Activated naive CD4-positive, alpha-beta T cell treated with anti-CD3 and anti-CD28 coated beads, Interleukin-2, amount 50 U/mL, for 24 hours (primary cell): ENCODE measurements at regions not wholly inside any gene's neighbourhood (a gene's known extent, or its start where the extent isn't known, plus 50 kb on each side); places are given as distances from the start of the nearest gene placed in this dataset.

Source experiments
- H3K27ac Mint-ChIP-seq: one replicate; pipeline ENCODE4 v1.8.0; 2021; ENCODE audit warnings: mild to moderate bottlenecking, mixed read lengths
- H3K27me3 Mint-ChIP-seq: one replicate; pipeline ENCODE4 v1.8.0; 2021; ENCODE audit warnings: mixed read lengths
- H3K36me3 Mint-ChIP-seq: one replicate; pipeline ENCODE4 v1.8.0; 2021; ENCODE audit warnings: mixed read lengths
- H3K4me1 Mint-ChIP-seq: one replicate; pipeline ENCODE4 v1.8.0; 2021; ENCODE audit warnings: mixed read lengths
- H3K4me3 Mint-ChIP-seq: one replicate; pipeline ENCODE4 v1.8.0; 2021; ENCODE audit warnings: mild to moderate bottlenecking, mixed read lengths
- H3K9me3 Mint-ChIP-seq: one replicate; pipeline ENCODE4 v1.8.0; 2021; ENCODE audit warnings: mixed read lengths

- no peak overlapping the region for H3K27ac Mint-ChIP-seq
- no peaks in the 10 kb centered on the region for H3K4me1 Mint-ChIP-seq
- H3K36me3 Mint-ChIP-seq = no peaks in the 10 kb centered on the region
- no peak overlapping the region for H3K4me3 Mint-ChIP-seq
- no peaks in the 10 kb centered on the region for H3K9me3 Mint-ChIP-seq
- H3K27me3 Mint-ChIP-seq = no peaks in the 10 kb centered on the region
Measured at GRCh38 chr6:112831022-112831421, 483.9 kb downstream of the RFPL4B start.

GRCh38 chr6:112833581-112834131, 486.5 kb downstream of the RFPL4B start:
- H3K9me3 Mint-ChIP-seq = no peaks in the 10 kb centered on the region
- no peaks in the 10 kb centered on the region for H3K4me1 Mint-ChIP-seq
- H3K4me3 Mint-ChIP-seq = no peak overlapping the region
- no peaks in the 10 kb centered on the region for H3K27me3 Mint-ChIP-seq
- H3K27ac Mint-ChIP-seq = no peak overlapping the region
- H3K36me3 Mint-ChIP-seq = no peaks in the 10 kb centered on the region

DNA sequence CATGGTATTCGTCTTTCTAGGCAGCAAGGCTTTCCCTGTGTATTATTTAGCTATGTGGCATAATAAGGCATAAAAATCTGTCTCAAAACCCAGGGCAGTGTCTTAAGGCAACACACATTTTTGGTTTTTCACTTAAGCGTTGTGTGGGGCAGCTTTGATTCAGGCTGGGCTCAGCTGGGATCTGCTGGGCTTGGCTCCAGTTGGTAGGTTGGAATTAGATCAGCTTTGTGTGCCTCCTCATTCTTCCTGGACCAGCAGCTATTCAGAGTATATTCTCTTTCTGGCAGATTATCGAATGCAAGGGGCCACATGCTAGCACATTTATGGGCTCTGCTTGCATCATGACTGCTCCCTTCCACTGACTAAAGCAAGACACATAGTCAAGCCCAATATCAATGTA, 487.9 kb downstream of the RFPL4B start:
- H3K36me3 Mint-ChIP-seq = no peaks in the 10 kb centered on the region
- no peaks in the 10 kb centered on the region for H3K27me3 Mint-ChIP-seq
- H3K4me3 Mint-ChIP-seq = no peak overlapping the region
- no peaks in the 10 kb centered on the region for H3K4me1 Mint-ChIP-seq
- H3K27ac Mint-ChIP-seq = no peak overlapping the region
- no peaks in the 10 kb centered on the region for H3K9me3 Mint-ChIP-seq

DNA sequence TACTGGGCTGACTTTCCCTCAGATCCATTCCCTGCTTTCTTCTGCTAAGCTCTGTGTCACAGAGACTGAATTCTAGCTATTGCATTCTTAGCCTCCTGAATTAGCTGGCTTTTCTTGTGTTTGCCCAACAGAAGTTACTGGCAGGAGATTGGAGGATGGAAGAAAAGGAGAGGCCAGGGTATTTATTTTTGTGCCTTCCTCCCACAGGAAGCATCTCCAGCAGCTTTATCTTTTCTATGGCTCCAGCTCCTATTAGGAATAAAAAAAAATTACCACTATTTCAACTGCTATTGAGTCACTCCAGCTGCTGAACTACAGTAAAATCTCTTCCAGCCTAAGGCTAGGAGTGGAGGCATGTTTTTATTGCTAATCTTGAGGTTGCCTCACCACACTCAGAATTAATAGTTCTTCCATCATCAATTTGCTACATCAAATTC, 492.4 kb downstream of the RFPL4B start:
- H3K9me3 Mint-ChIP-seq = peaks cover 7% of the 10 kb centered on the region

GRCh38 chr6:112841553-112842329, 494.6 kb downstream of the RFPL4B start:
- peaks cover 7% of the 10 kb centered on the region for H3K9me3 Mint-ChIP-seq
- H3K27me3 Mint-ChIP-seq = no peaks in the 10 kb centered on the region
- H3K4me3 Mint-ChIP-seq = no peak overlapping the region
- no peaks in the 10 kb centered on the region for H3K36me3 Mint-ChIP-seq
- H3K4me1 Mint-ChIP-seq = no peaks in the 10 kb centered on the region
- no peak overlapping the region for H3K27ac Mint-ChIP-seq

More for the DNA sequence above, 492.4 kb downstream of the RFPL4B start:
- H3K27ac Mint-ChIP-seq = no peak overlapping the region
- H3K4me1 Mint-ChIP-seq = no peaks in the 10 kb centered on the region
- H3K27me3 Mint-ChIP-seq = no peaks in the 10 kb centered on the region
- H3K36me3 Mint-ChIP-seq = no peaks in the 10 kb centered on the region
- H3K4me3 Mint-ChIP-seq = no peak overlapping the region

DNA sequence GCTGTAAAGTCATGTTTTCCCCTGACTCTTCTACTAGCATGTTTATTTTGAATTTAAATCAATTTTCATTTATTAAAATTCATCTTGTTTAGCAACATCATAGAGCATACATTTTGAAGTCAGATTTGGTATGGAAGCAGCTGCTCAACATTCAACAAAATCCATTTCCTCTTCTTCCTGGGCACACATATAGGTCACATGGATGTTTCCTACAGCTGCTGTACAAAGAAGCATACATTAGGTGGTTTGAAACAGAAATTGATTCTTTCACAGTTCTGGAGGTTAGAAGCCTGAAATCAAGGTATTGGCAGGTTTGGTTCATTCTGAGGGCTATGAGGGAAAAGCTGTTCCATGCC, 495.2 kb downstream of the RFPL4B start:
- H3K4me3 Mint-ChIP-seq = no peak overlapping the region
- H3K9me3 Mint-ChIP-seq = peaks cover 7% of the 10 kb centered on the region
- no peaks in the 10 kb centered on the region for H3K36me3 Mint-ChIP-seq
- no peaks in the 10 kb centered on the region for H3K27me3 Mint-ChIP-seq
- H3K4me1 Mint-ChIP-seq = no peaks in the 10 kb centered on the region
- no peak overlapping the region for H3K27ac Mint-ChIP-seq

DNA sequence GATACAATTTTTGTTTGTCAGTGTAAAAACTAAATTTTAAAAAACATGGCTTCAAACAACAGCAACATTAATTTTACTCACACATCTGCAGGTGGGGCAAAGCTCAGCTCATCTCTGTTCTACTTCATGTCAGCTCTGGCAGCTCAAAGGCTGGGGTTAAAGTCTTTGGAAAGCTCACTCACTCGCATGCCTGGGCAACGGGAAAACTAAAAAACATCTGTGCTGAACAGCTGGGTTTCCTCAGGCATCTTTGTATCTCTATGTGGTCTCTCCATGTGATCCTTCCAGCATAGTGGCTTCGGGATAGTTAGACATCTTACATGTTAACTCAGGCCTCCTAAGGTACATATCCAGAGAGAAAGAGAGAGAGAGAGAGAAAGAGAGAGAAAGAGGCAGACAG, 499.6 kb downstream of the RFPL4B start:
- Mint-ChIP-seq H3K9me3 (peaks cover 7% of the 10 kb centered on the region), H3K27ac (no peak overlapping the region), H3K4me1 (no peaks in the 10 kb centered on the region), H3K4me3 (no peak overlapping the region), H3K36me3 (no peaks in the 10 kb centered on the region), H3K27me3 (no peaks in the 10 kb centered on the region)

DNA sequence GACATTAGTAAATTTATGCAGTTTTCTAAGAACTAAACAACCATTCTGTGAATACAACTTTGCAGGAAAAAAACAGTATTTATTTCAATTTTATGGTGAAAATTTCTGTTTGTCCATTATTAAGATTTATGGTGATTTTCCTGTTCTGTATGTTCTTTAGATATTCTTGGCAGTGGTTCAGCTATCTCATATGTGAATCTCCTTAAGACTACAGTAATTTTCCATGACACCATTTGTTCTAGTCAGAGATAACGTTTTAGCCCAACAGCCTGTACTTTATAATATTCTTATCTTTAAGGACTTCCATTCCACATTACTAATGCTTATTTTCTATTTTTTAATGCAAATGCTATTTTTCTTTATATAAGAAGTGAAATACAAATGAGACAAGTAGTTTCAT, 504.0 kb downstream of the RFPL4B start:
- Mint-ChIP-seq H3K36me3 (no peaks in the 10 kb centered on the region), H3K4me3 (no peak overlapping the region), H3K4me1 (no peaks in the 10 kb centered on the region), H3K27me3 (no peaks in the 10 kb centered on the region), H3K27ac (no peak overlapping the region), H3K9me3 (no peaks in the 10 kb centered on the region)

- Mint-ChIP-seq H3K36me3 (no peaks in the 10 kb centered on the region), H3K27ac (no peak overlapping the region), H3K9me3 (no peaks in the 10 kb centered on the region), H3K27me3 (no peaks in the 10 kb centered on the region), H3K4me1 (no peaks in the 10 kb centered on the region), H3K4me3 (no peak overlapping the region)
Measured at GRCh38 chr6:112853162-112853561, 506.0 kb downstream of the RFPL4B start.

GRCh38 chr6:112863753-112864152, 516.6 kb downstream of the RFPL4B start:
- Mint-ChIP-seq H3K4me1 (no peaks in the 10 kb centered on the region), H3K27me3 (no peaks in the 10 kb centered on the region), H3K27ac (no peak overlapping the region), H3K4me3 (no peak overlapping the region), H3K9me3 (peaks cover 12% of the 10 kb centered on the region), H3K36me3 (no peaks in the 10 kb centered on the region)

- peaks cover 20% of the 10 kb centered on the region for H3K9me3 Mint-ChIP-seq
Measured at GRCh38 chr6:112865131-112865530, 518.0 kb downstream of the RFPL4B start.

DNA sequence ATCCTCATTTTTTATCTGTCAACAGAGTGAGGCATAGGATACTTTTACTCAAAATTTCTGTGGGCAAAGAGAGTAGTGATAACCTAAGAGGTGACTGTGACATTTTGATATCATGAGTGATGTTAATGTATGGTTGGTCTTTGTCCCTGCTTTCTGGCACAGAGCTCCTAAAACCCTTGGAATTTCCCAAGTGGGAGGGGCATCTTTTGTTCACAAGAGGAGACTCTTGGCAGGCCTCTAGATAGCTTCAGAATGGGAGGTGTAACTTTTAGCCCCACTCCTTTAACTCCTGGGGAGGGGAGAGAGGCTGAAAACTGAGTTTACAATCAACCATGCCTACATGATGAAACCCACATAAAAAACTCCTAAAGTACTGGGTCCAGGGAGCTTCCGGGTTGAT, 527.8 kb downstream of the RFPL4B start:
- no peaks in the 10 kb centered on the region for H3K36me3 Mint-ChIP-seq
- H3K4me1 Mint-ChIP-seq = no peaks in the 10 kb centered on the region
- H3K27ac Mint-ChIP-seq = no peak overlapping the region
- no peaks in the 10 kb centered on the region for H3K27me3 Mint-ChIP-seq
- H3K4me3 Mint-ChIP-seq = no peak overlapping the region
- H3K9me3 Mint-ChIP-seq = peaks cover 1% of the 10 kb centered on the region

More at GRCh38 chr6:112865131-112865530, 518.0 kb downstream of the RFPL4B start:
- Mint-ChIP-seq H3K27ac (no peak overlapping the region), H3K4me1 (no peaks in the 10 kb centered on the region), H3K4me3 (no peak overlapping the region), H3K36me3 (no peaks in the 10 kb centered on the region), H3K27me3 (no peaks in the 10 kb centered on the region)

GRCh38 chr6:112877134-112878100, 530.3 kb downstream of the RFPL4B start:
- Mint-ChIP-seq H3K36me3 (no peaks in the 10 kb centered on the region), H3K27ac (no peak overlapping the region), H3K27me3 (no peaks in the 10 kb centered on the region), H3K4me1 (no peaks in the 10 kb centered on the region), H3K4me3 (no peak overlapping the region), H3K9me3 (no peaks in the 10 kb centered on the region)

DNA sequence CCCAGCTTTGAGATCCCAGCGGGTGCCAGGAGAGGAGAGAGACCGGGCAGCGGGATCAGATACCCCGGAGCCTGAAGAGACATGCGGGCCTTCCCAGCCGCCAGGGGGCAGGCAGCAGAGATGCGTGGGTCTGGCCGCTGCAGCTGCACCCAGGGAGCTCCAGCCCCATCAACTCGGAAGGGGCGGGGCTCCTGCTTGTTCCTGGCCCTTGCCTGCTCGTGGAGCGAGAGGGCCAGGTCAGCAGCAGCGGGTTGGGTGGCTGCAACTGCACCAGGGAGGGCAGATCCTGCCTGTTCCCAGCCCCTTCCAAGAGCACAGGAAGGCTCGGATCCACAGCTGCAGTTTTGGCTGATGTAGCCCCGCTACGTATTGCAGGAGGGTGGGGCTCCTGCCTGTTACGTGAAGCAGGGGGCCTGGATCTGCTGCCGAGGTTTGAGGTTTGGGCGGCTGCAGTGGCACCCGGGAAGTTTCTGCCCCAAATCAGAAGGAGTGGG, 532.8 kb downstream of the RFPL4B start:
- Mint-ChIP-seq H3K9me3 (no peaks in the 10 kb centered on the region), H3K27ac (no peak overlapping the region), H3K4me3 (no peak overlapping the region), H3K4me1 (no peaks in the 10 kb centered on the region), H3K27me3 (no peaks in the 10 kb centered on the region), H3K36me3 (no peaks in the 10 kb centered on the region)

GRCh38 chr6:112881027-112881426, 533.9 kb downstream of the RFPL4B start:
- Mint-ChIP-seq H3K36me3 (no peaks in the 10 kb centered on the region), H3K27me3 (no peaks in the 10 kb centered on the region), H3K4me1 (no peaks in the 10 kb centered on the region), H3K27ac (no peak overlapping the region), H3K4me3 (no peak overlapping the region), H3K9me3 (no peaks in the 10 kb centered on the region)
